Suprapubic skin (tissue), 4 donors: ENCODE measurements at regions not wholly inside any gene's neighbourhood (a gene's known extent, or its start where the extent isn't known, plus 50 kb on each side); places are given as distances from the start of the nearest gene placed in this dataset.

ENCODE experiments used
- DNase-seq, 2 donors: peaks; one replicate each; pipeline ENCODE4 v3.0.0-alpha.2; 2019; ENCODE audit warnings: low spot score in 2 of 2
- H3K27ac ChIP-seq: fragments of 200-600 bp; sonication (generic); one replicate; pipeline ENCODE4 v1.5.1; 2019
- H3K27me3 ChIP-seq: fragments of 200-600 bp; sonication (generic); one replicate; pipeline ENCODE4 v1.5.1; 2019
- H3K36me3 ChIP-seq: fragments of 200-600 bp; sonication (generic); one replicate; pipeline ENCODE4 v1.5.1; 2019
- H3K4me1 ChIP-seq: fragments of 200-600 bp; sonication (generic); one replicate; pipeline ENCODE4 v1.5.1; 2019
- H3K4me3 ChIP-seq: fragments of 200-600 bp; sonication (generic); one replicate; pipeline ENCODE4 v1.5.1; 2019; ENCODE audit warnings: mild to moderate bottlenecking
- H3K9me3 ChIP-seq: fragments of 200-600 bp; sonication (generic); one replicate; pipeline ENCODE4 v1.5.1; 2019
- EP300 ChIP-seq: sonication (generic); formaldehyde crosslinking; IDR thresholded peaks from one replicate; pipeline ENCODE4 v1.6.1; 2017; ENCODE audit warnings: antibody characterized with exemption
- POLR2A ChIP-seq, 2 donors: fragments of 450-650 bp; IDR thresholded peaks; one replicate each; pipeline ENCODE4 v1.6.1; 2017; ENCODE audit warnings: antibody characterized with exemption in 2 of 2, mild to moderate bottlenecking in 2 of 2, moderate library complexity in 2 of 2
- POLR2AphosphoS5 ChIP-seq, 3 donors: sonication (generic); formaldehyde crosslinking; IDR thresholded peaks; one replicate each; pipeline ENCODE4 v1.6.1; 2017; ENCODE audit warnings: antibody characterized with exemption in 3 of 3
- WGBS: methylation state at CpG from one replicate; pipeline ENCODE4 v1.1.5; 2018; 5-methylcytosine and 5-hydroxymethylcytosine counted together
- TF ChIP-seq, protein P1 (sequence below), 2 donors: fragments of 200-600 bp in 1 of 2; fragments of 450-650 bp in 1 of 2; sonication (generic) in 1 of 2; IDR thresholded peaks; one replicate each; pipeline ENCODE4 v1.5.1; 2016 to 2019; ENCODE audit warnings: antibody characterized with exemption in 2 of 2, mild to moderate bottlenecking in 1 of 2, moderate library complexity in 1 of 2

DNA sequence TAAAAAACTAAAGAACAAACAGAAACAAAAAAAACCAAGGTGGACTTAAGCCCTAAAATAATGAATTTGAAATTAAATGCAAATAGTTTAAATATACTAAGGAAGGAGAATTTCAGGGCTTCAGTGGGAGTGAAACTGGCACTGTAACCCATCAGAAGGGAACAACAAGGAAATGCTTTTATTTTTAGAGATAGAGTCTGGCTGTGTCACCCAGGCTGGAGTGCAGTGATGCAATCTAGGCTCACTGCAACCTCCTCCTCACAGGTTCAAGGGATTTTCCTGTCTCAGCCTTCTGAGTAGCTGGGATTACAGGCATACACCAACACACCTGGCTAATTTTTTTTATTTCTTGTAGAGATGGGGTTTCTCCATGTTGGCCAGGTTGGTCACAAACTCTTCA is 625.2 kb upstream of the CDH8 start:
- Histone ChIP-seq H3K27ac (no peak overlapping the region), H3K36me3 (no peaks in the 10 kb centered on the region), H3K4me3 (no peak overlapping the region), H3K4me1 (no peaks in the 10 kb centered on the region), H3K9me3 (no peaks in the 10 kb centered on the region), H3K27me3 (no peaks in the 10 kb centered on the region)
- TF ChIP-seq, protein P1, sequence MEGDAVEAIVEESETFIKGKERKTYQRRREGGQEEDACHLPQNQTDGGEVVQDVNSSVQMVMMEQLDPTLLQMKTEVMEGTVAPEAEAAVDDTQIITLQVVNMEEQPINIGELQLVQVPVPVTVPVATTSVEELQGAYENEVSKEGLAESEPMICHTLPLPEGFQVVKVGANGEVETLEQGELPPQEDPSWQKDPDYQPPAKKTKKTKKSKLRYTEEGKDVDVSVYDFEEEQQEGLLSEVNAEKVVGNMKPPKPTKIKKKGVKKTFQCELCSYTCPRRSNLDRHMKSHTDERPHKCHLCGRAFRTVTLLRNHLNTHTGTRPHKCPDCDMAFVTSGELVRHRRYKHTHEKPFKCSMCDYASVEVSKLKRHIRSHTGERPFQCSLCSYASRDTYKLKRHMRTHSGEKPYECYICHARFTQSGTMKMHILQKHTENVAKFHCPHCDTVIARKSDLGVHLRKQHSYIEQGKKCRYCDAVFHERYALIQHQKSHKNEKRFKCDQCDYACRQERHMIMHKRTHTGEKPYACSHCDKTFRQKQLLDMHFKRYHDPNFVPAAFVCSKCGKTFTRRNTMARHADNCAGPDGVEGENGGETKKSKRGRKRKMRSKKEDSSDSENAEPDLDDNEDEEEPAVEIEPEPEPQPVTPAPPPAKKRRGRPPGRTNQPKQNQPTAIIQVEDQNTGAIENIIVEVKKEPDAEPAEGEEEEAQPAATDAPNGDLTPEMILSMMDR (IDR thresholded peaks at IDR 0.05) = no peak
- TF ChIP-seq POLR2AphosphoS5 (IDR thresholded peaks at IDR 0.05) (no peak), EP300 (no peak)
- DNase-seq = no peak

DNA sequence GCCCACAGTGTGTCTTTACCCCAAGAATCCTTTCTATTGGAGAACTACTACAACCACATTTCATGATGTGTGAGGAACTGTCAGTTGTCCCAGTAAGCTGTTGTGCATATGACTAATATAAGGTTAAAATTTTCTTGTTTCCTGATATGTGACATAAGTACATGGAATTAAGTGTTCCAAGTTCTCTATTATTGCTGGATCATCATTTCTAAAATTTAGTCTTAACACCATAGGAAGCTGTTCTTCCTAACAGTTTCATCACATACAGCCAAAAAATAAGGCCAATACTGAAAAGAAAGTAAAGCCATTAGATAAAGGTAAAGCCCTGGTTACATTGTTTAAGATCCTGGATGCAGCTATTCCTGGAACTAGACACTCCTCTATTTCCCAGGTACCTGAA is 620.9 kb upstream of the CDH8 start:
- Histone ChIP-seq H3K27me3 (no peaks in the 10 kb centered on the region), H3K4me1 (no peaks in the 10 kb centered on the region), H3K36me3 (no peaks in the 10 kb centered on the region), H3K9me3 (no peaks in the 10 kb centered on the region), H3K4me3 (no peak overlapping the region), H3K27ac (no peak overlapping the region)
- TF ChIP-seq POLR2AphosphoS5 (IDR thresholded peaks at IDR 0.05) = no peak
- DNase-seq = no peak

DNA sequence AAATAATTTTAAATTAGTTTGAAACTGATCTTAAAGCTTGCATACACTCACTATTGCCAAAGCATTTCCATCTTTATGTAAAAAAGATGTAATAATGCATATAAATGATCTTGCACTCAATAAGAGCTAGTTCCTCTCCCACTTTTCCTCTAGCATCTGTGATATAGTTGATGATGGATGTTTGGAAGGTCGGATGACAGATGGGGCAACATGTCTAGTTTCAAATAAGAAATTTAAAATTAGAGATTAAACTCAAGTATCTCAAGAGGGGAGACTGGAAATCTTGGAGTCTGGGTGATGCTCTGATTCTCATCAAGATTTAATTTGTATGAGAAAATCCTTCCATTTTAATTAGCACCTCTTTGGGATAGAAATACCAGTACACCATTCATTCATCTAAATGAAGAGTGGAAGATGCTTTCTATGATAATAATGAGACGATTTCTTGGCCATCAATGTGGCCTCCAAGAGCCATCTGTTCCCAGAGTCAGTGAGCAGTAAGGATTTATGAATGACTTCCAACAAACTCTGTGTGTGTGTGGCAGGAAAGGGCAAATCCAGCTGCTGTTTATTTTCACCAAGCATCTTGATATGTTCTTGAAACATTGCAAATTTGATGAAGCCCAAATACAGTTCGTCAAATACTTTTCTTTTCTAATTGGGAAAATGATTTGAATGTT is 616.3 kb upstream of the CDH8 start:
- H3K4me1 ChIP-seq = no peaks in the 10 kb centered on the region
- TF ChIP-seq POLR2AphosphoS5 (IDR thresholded peaks at IDR 0.05) (no peak), POLR2A (IDR thresholded peaks at IDR 0.05) (no peak), EP300 (no peak)
- TF ChIP-seq, protein P1 (IDR thresholded peaks at IDR 0.05) = no peak
- DNase-seq = no peak
- H3K4me3 ChIP-seq = no peak overlapping the region
- no peaks in the 10 kb centered on the region for H3K9me3 ChIP-seq
- no peaks in the 10 kb centered on the region for H3K27me3 ChIP-seq
- 60% methylated on average over 3 of the region's 3 CpGs for WGBS
- H3K27ac ChIP-seq = no peak overlapping the region
- no peaks in the 10 kb centered on the region for H3K36me3 ChIP-seq

DNA sequence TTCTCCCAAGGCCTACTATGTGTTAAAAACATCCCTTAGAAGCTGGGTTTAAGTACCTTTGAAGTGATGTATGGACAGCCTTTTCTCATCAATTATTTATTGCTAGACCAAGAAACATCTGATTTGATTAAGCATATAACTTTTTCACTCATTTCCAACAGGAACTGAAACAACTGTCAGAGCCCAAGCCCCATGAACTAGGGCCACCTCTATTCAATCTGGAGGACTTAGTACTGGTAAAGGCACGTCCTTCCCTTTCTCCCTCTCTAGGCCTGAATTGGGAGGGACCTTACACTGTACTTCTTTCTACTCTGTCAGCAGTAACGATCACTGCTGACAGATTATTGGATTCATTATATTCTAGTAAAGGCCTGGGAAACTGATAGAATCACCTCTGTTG is 612.0 kb upstream of the CDH8 start:
- no peak for DNase-seq
- no peaks in the 10 kb centered on the region for H3K36me3 ChIP-seq
- H3K4me1 ChIP-seq = no peaks in the 10 kb centered on the region
- TF ChIP-seq EP300 (no peak), POLR2AphosphoS5 (IDR thresholded peaks at IDR 0.05) (no peak), POLR2A (IDR thresholded peaks at IDR 0.05) (no peak)
- TF ChIP-seq, protein P1 (IDR thresholded peaks at IDR 0.05) = no peak
- WGBS = 93% methylated on average over 2 of the region's 2 CpGs
- no peak overlapping the region for H3K27ac ChIP-seq
- no peak overlapping the region for H3K4me3 ChIP-seq
- H3K27me3 ChIP-seq = no peaks in the 10 kb centered on the region
- H3K9me3 ChIP-seq = peaks cover 19% of the 10 kb centered on the region

DNA sequence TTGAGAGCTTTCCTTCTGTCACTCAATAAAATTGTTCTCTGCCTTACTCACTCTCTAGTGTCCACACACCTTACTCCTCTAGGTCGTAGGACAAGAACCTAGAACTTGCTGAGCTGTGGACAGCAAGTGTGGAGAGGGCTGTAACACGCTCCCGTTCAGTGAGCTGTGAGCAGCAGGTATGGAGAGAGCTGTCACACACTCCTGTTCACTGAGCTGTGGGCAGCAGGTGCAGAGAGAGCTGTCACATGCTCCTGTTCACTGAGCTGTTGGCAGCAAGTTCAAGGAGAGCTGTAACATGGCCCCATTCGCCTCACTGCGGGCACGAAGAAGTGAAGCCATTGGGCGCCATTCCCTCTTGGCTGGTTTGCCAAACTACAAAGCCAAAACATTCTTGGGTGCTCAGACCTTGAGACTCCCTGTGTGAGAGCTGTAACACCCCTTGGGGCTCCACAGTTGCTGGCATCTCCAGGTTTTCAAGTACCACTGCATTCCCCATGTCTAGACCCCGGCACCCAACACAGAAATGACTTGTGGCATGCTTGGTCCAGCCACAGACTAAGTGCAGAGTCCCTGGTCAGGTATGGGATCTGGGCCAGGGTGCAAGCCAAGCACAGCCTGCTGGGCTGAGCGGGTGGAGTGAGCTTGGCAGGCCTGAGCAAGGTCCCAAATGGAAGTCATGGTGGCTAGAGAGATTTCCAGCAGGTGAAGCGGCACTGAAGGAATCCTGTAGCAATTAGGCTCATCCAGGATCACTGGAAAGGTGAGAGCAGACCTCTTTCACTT is 608.0 kb upstream of the CDH8 start:
- TF ChIP-seq EP300 (no peak), POLR2A (IDR thresholded peaks at IDR 0.05) (no peak), POLR2AphosphoS5 (IDR thresholded peaks at IDR 0.05) (no peak)
- TF ChIP-seq, protein P1 (IDR thresholded peaks at IDR 0.05) = no peak
- no peaks in the 10 kb centered on the region for H3K27me3 ChIP-seq
- WGBS = 81% methylated on average over 6 of the region's 10 CpGs
- H3K27ac ChIP-seq = no peak overlapping the region
- H3K4me3 ChIP-seq = no peak overlapping the region
- no peaks in the 10 kb centered on the region for H3K36me3 ChIP-seq
- no peaks in the 10 kb centered on the region for H3K4me1 ChIP-seq
- no peak for DNase-seq
- H3K9me3 ChIP-seq = peaks cover 19% of the 10 kb centered on the region
